Hepatocyte (in vitro differentiated cells): ENCODE measurements at regions not wholly inside any gene's neighbourhood (a gene's known extent, or its start where the extent isn't known, plus 50 kb on each side); places are given as distances from the start of the nearest gene placed in this dataset.

Experiments
- DNase-seq: peaks from one replicate; pipeline ENCODE4 v3.0.0-alpha.2; 2016; ENCODE audit warnings: low spot score
- H2AFZ ChIP-seq: fragments of 200-600 bp; sonication (generic); 2 replicates; pipeline ENCODE4 v1.6.0; 2016; ENCODE audit warnings: antibody characterized with exemption, mild to moderate bottlenecking
- H3K27ac ChIP-seq: fragments of 200-600 bp; sonication (generic); 2 replicates; pipeline ENCODE4 v1.5.1; 2016; ENCODE audit warnings: mild to moderate bottlenecking
- H3K27me3 ChIP-seq: fragments of 200-600 bp; sonication (generic); 2 replicates; pipeline ENCODE4 v1.6.1; 2016
- H3K36me3 ChIP-seq: fragments of 200-600 bp; sonication (generic); replicated peaks from 2 replicates; pipeline ENCODE4 v1.5.1; 2016; ENCODE audit warnings: low read depth; ENCODE audit not compliant: insufficient read depth
- H3K4me1 ChIP-seq: fragments of 200-600 bp; sonication (generic); 2 replicates; pipeline ENCODE4 v1.5.1; 2016; ENCODE audit warnings: mild to moderate bottlenecking, moderate library complexity; ENCODE audit not compliant: insufficient read depth
- H3K4me2 ChIP-seq: fragments of 200-600 bp; sonication (generic); 2 replicates; pipeline ENCODE4 v1.6.0; 2016
- H3K4me3 ChIP-seq: fragments of 200-600 bp; sonication (generic); 2 replicates; pipeline ENCODE4 v1.5.1; 2016; ENCODE audit warnings: mild to moderate bottlenecking
- H3K79me2 ChIP-seq: fragments of 200-600 bp; sonication (generic); 2 replicates; pipeline ENCODE4 v1.6.0; 2017; ENCODE audit warnings: mild to moderate bottlenecking
- H3K9me2 ChIP-seq: fragments of 200-600 bp; sonication (generic); replicated peaks from 2 replicates; pipeline ENCODE4 v1.6.0; 2017; ENCODE audit warnings: mild to moderate bottlenecking; ENCODE audit not compliant: insufficient read depth
- H3K9me3 ChIP-seq: fragments of 200-600 bp; sonication (generic); 2 replicates; pipeline ENCODE4 v1.5.1; 2016; ENCODE audit warnings: low read depth, mild to moderate bottlenecking
- H4K20me1 ChIP-seq: fragments of 200-600 bp; sonication (generic); 2 replicates; pipeline ENCODE4 v1.6.0; 2016; ENCODE audit warnings: mild to moderate bottlenecking; ENCODE audit not compliant: insufficient read depth, poor library complexity, severe bottlenecking
- EZH2 ChIP-seq: fragments of 200-600 bp; sonication (generic); IDR thresholded peaks from 2 replicates; pipeline ENCODE4 v1.6.1; 2016; ENCODE audit warnings: antibody characterized with exemption, mild to moderate bottlenecking, borderline replicate concordance
- EZH2phosphoT487 ChIP-seq: fragments of 200-600 bp; sonication (generic); IDR thresholded peaks from one replicate; pipeline ENCODE4 v1.6.1; 2018; ENCODE audit warnings: antibody characterized with exemption, mild to moderate bottlenecking, low read depth, moderate library complexity; ENCODE audit not compliant: unreplicated experiment, severe bottlenecking
- WGBS: methylation state at CpG from one replicate; pipeline ENCODE4 v1.1.6; 2016; ENCODE audit warnings: low lambda C conversion rate; ENCODE audit errors: missing lambda C conversion rate; 5-methylcytosine and 5-hydroxymethylcytosine counted together
- TF ChIP-seq, protein P1 (sequence below): fragments of 200-600 bp; sonication (generic); IDR thresholded peaks from 2 replicates; pipeline ENCODE4 v1.5.1; 2016; ENCODE audit warnings: antibody characterized with exemption, mild to moderate bottlenecking; ENCODE audit not compliant: poor library complexity

DNA sequence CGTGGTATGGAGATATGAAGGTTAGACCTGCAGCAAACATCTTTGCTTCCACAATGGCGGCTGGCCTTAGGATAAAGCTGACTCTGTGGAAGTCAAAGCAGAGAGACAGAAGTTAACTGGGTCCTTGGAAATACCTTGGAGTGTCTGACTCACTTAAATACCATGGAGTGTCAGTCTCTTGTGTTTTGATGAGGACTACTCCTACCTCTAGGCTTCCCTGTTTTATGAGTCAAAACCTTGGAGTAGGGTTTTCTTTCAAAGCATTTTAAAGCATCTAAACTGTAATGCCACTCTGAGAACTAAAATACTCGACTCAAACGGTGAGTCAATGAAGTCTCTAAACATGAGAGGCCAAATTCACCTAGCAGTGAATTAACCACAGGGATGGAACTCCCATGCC lies 329.1 kb downstream of the SAMD5 start:
- no peaks in the 10 kb centered on the region for H3K36me3 ChIP-seq
- H3K9me3 ChIP-seq = no peaks in the 10 kb centered on the region
- no peaks in the 10 kb centered on the region for H3K27me3 ChIP-seq
- no peaks in the 10 kb centered on the region for H3K79me2 ChIP-seq
- H3K27ac ChIP-seq = no peak overlapping the region
- H4K20me1 ChIP-seq = no peaks in the 10 kb centered on the region
- TF ChIP-seq, protein P1, sequence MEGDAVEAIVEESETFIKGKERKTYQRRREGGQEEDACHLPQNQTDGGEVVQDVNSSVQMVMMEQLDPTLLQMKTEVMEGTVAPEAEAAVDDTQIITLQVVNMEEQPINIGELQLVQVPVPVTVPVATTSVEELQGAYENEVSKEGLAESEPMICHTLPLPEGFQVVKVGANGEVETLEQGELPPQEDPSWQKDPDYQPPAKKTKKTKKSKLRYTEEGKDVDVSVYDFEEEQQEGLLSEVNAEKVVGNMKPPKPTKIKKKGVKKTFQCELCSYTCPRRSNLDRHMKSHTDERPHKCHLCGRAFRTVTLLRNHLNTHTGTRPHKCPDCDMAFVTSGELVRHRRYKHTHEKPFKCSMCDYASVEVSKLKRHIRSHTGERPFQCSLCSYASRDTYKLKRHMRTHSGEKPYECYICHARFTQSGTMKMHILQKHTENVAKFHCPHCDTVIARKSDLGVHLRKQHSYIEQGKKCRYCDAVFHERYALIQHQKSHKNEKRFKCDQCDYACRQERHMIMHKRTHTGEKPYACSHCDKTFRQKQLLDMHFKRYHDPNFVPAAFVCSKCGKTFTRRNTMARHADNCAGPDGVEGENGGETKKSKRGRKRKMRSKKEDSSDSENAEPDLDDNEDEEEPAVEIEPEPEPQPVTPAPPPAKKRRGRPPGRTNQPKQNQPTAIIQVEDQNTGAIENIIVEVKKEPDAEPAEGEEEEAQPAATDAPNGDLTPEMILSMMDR = no peak
- TF ChIP-seq EZH2 (no peak), EZH2phosphoT487 (no peak)
- 92% methylated on average over 4 of the region's 4 CpGs for WGBS
- H2AFZ ChIP-seq = no peak overlapping the region
- no peak overlapping the region for H3K4me3 ChIP-seq
- H3K9me2 ChIP-seq = no peaks in the 10 kb centered on the region
- no peak for DNase-seq
- H3K4me2 ChIP-seq = no peak overlapping the region
- no peaks in the 10 kb centered on the region for H3K4me1 ChIP-seq

DNA sequence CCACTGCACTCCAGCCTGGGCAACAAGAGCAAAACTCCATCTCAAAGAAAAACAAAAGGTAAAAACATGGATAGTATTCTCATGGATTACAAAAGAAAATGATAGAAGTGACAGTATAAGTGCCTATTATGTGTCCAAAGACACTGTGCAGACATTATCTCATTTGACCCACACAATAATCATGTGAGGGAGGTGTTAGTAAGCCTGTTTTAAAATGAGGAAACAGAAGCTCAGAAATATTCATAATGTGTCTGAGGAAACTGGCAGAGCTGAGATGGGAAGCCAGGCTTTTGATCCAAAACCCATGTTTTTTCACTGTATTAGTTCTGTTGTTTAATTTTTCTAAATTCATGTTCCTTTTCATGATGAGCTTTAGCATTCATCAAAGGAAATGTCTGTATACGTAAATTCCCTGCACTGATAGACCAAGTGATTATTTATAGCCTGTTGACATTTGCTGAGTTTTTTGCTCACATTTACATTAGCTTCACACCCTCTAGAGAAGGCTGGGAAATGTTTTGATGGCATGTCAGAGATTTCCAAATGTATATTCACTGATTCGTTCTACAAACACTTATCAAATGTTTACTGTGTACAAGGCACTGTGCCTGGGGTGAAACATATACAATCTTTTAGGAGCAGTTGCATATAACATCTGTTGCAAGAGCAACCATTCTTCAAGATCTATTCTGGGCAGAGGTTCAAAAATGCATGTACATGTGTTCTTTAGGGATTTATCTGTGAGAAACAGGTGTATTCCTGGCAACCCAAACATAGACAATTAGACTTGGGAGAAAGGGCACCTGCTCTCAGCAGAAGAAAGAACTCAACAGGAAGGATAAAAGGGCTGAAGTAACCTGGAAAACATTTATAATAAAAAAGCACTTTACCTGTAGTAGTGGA lies 331.5 kb downstream of the SAMD5 start:
- no peak for DNase-seq
- Histone ChIP-seq H4K20me1 (no peaks in the 10 kb centered on the region), H3K9me3 (no peaks in the 10 kb centered on the region), H3K79me2 (no peaks in the 10 kb centered on the region), H3K27ac (no peak overlapping the region), H3K27me3 (no peaks in the 10 kb centered on the region), H3K4me2 (no peak overlapping the region), H3K4me1 (no peaks in the 10 kb centered on the region), H3K4me3 (no peak overlapping the region), H3K9me2 (no peaks in the 10 kb centered on the region), H3K36me3 (no peaks in the 10 kb centered on the region), H2AFZ (no peak overlapping the region)
- TF ChIP-seq EZH2phosphoT487 (no peak), EZH2 (no peak)
- TF ChIP-seq, protein P1 = no peak
- WGBS = 39% methylated on average over 2 of the region's 2 CpGs

GRCh38 chr6:147841547-147842148 lies 333.2 kb downstream of the SAMD5 start:
- TF ChIP-seq EZH2 (no peak), EZH2phosphoT487 (no peak)
- TF ChIP-seq, protein P1 = no peak
- DNase-seq = no peak
- H3K4me1 ChIP-seq = no peaks in the 10 kb centered on the region
- no peak overlapping the region for H3K27ac ChIP-seq
- H3K4me3 ChIP-seq = no peak overlapping the region
- H3K79me2 ChIP-seq = no peaks in the 10 kb centered on the region
- no peaks in the 10 kb centered on the region for H3K27me3 ChIP-seq
- H3K36me3 ChIP-seq = no peaks in the 10 kb centered on the region
- H2AFZ ChIP-seq = no peak overlapping the region
- no peaks in the 10 kb centered on the region for H4K20me1 ChIP-seq
- H3K9me3 ChIP-seq = no peaks in the 10 kb centered on the region
- H3K9me2 ChIP-seq = no peaks in the 10 kb centered on the region
- no peak overlapping the region for H3K4me2 ChIP-seq
- 57% methylated on average over 1 of the region's 1 CpG for WGBS
